ENCODE measurements at regions not wholly inside any gene's neighbourhood (a gene's known extent, or its start where the extent isn't known, plus 50 kb on each side); places are given as distances from the start of the nearest gene placed in this dataset.
A peak's percentile ranks its signal among the peaks of the same experiment; 100 is the strongest.

- DNase-seq (ENCODE audit: low spot score) (peak; percentile 72), ATAC-seq (peak; percentile 88)
- H3K27ac Mint-ChIP-seq: no peak overlapping the region
- no peaks in the 10 kb centered on the region; the same call in 1 of the 2 replicates for H3K27me3 Mint-ChIP-seq (ENCODE audit: low read depth)
- peaks cover 16% of the 10 kb centered on the region for H3K4me1 Mint-ChIP-seq
- ChIA-PET CTCF (interaction anchor here (0.5 to 1.9 kb wide), 21 partner anchors 9 to 384 kb away, joined by 3 to 19 read pairs (median 3); partner anchors contain the start of gene C1D), POLR2A (interaction anchor here (0.5 kb wide), 1 partner anchor 578 kb away, joined by 3 read pairs; no protein-coding TSS in a partner anchor)
- no peaks in the 10 kb centered on the region for H3K9me3 Mint-ChIP-seq
- H3K36me3 Mint-ChIP-seq: no peaks in the 10 kb centered on the region
- TF ChIP-seq SOX15 (CRISPR knock-in tag; IDR thresholded peaks at IDR 0.05) (no peak), NR1H2 (CRISPR knock-in tag; IDR thresholded peaks at IDR 0.05) (no peak), SMAD3 (CRISPR knock-in tag; IDR thresholded peaks at IDR 0.05; ENCODE audit: borderline replicate concordance) (no peak), SMAD4 (CRISPR knock-in tag; IDR thresholded peaks at IDR 0.05) (no peak), MXD4 (CRISPR knock-in tag; IDR thresholded peaks at IDR 0.05; ENCODE audit: borderline replicate concordance) (no peak), ZNF671 (CRISPR knock-in tag; IDR thresholded peaks at IDR 0.05) (no peak), EMX1 (CRISPR knock-in tag; IDR thresholded peaks at IDR 0.05) (no peak), GABPB1 (CRISPR knock-in tag; IDR thresholded peaks at IDR 0.05) (peak; percentile 55; the same call in 1 of the 2 replicates), RELA (CRISPR knock-in tag; IDR thresholded peaks at IDR 0.05; ENCODE audit: borderline replicate concordance) (no peak), ZNF423 (CRISPR knock-in tag; IDR thresholded peaks at IDR 0.05) (no peak), CTCF (IDR thresholded peaks at IDR 0.05) (peak; percentile 52), NFYB (CRISPR knock-in tag; conservative IDR thresholded peaks at IDR 0.05; ENCODE audit: low read depth) (no peak), ZNF232 (CRISPR knock-in tag; IDR thresholded peaks at IDR 0.05) (no peak)
- TF ChIP-seq, protein P1, sequence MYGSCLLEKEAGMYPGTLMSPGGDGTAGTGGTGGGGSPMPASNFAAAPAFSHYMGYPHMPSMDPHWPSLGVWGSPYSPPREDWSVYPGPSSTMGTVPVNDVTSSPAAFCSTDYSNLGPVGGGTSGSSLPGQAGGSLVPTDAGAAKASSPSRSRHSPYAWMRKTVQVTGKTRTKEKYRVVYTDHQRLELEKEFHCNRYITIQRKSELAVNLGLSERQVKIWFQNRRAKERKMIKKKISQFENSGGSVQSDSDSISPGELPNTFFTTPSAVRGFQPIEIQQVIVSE (CRISPR knock-in tag; IDR thresholded peaks at IDR 0.05; ENCODE audit: borderline replicate concordance): no peak
- H3K4me3 Mint-ChIP-seq: peak overlapping the region; percentile 31
Measured at GRCh38 chr2:67846370-67847070, 216.3 kb downstream of the C1D start.

DNA sequence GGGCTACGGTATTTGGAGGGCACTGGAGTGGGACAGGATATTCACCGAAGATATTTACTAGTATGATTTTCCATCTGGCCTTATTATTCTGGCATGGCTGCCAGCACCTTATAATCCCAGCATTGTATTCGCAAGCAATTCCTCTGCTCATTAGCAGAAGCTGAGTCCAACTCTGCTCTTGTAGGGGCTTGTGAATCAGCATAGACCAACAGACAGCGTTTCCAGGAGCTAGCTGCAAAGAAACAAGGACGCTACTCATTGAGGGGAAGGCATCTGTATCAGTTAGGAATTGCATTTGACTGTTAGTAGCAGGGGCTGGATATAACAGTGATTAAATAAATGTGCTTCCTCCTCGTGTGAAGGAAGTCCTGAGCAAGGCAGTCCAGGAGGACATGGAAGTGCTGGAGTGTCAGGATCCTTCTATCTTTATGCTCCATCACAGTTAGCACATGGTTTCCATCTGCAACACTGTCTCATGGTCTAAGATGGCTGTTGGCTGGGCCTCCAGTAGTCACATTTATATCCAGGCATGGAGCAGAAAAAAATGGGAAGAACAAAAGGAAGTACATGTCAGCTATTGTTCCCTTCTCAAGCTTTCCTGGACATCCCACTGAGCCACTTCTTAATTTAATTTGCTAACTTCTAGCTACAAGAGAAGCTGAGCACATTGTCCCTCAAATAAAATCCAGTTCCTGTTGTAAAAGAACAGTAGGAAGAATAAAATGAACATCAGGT lies 214.1 kb downstream of the C1D start:
- no peak for ATAC-seq
- Mint-ChIP-seq H3K36me3 (no peaks in the 10 kb centered on the region), H3K4me1 (peaks cover 25% of the 10 kb centered on the region), H3K27ac (no peak overlapping the region), H3K9me3 (no peaks in the 10 kb centered on the region), H3K27me3 (ENCODE audit: low read depth) (no peaks in the 10 kb centered on the region; the same call in 1 of the 2 replicates), H3K4me3 (no peak overlapping the region)
- CTCF ChIA-PET: interaction anchor here (1.1 kb wide), 1 partner anchor 182 kb away, joined by 3 read pairs; no protein-coding TSS in a partner anchor
- POLR2A ChIA-PET: no interaction called here
- TF ChIP-seq OVOL2 (CRISPR knock-in tag; IDR thresholded peaks at IDR 0.05; ENCODE audit: borderline replicate concordance) (no peak), RORB (CRISPR knock-in tag; IDR thresholded peaks at IDR 0.05) (no peak)
- TF ChIP-seq, protein P2, sequence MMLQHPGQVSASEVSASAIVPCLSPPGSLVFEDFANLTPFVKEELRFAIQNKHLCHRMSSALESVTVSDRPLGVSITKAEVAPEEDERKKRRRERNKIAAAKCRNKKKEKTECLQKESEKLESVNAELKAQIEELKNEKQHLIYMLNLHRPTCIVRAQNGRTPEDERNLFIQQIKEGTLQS (CRISPR knock-in tag; conservative IDR thresholded peaks at IDR 0.05): no peak
- DNase-seq (ENCODE audit: low spot score): no peak

DNA sequence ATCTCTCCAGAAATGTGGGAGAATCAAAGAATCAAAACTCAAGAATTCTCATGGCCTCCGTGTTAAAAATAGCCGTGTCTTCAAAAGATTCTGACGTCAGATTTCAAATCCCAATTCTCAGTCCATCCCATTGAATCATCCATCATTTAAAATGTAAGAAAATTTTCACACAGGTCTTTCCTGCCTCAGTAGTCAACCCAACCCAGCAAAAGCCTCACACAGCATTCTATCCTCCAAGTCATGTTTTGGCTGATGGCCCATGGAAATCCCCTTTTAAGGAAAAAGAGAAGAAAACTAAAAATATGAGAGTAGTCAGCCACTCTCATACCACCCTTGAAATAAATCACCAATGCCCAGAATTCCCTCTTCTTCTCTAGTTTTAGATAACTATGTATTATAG lies 211.8 kb downstream of the C1D start:
- ATAC-seq (no peak), DNase-seq (ENCODE audit: low spot score) (no peak)
- Mint-ChIP-seq H3K36me3 (no peaks in the 10 kb centered on the region), H3K4me3 (no peak overlapping the region), H3K9me3 (peaks cover 6% of the 10 kb centered on the region; the same call in 1 of the 2 replicates), H3K4me1 (peaks cover 22% of the 10 kb centered on the region), H3K27ac (no peak overlapping the region), H3K27me3 (ENCODE audit: low read depth) (no peaks in the 10 kb centered on the region; the same call in 1 of the 2 replicates)
- CTCF ChIA-PET: no interaction called here
- POLR2A ChIA-PET: no interaction called here
- TF ChIP-seq, protein P3, sequence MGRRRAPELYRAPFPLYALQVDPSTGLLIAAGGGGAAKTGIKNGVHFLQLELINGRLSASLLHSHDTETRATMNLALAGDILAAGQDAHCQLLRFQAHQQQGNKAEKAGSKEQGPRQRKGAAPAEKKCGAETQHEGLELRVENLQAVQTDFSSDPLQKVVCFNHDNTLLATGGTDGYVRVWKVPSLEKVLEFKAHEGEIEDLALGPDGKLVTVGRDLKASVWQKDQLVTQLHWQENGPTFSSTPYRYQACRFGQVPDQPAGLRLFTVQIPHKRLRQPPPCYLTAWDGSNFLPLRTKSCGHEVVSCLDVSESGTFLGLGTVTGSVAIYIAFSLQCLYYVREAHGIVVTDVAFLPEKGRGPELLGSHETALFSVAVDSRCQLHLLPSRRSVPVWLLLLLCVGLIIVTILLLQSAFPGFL (CRISPR knock-in tag; IDR thresholded peaks at IDR 0.05; ENCODE audit: borderline replicate concordance): no peak
- TF ChIP-seq GRHL2 (CRISPR knock-in tag; IDR thresholded peaks at IDR 0.05; ENCODE audit: insufficient replicate concordance, severe bottlenecking) (no peak), ZNF425 (CRISPR knock-in tag; conservative IDR thresholded peaks at IDR 0.05) (no peak), E2F1 (CRISPR knock-in tag; IDR thresholded peaks at IDR 0.05) (no peak)
- TF ChIP-seq, protein P1 (CRISPR knock-in tag; IDR thresholded peaks at IDR 0.05; ENCODE audit: borderline replicate concordance): no peak
- TF ChIP-seq, protein P4, sequence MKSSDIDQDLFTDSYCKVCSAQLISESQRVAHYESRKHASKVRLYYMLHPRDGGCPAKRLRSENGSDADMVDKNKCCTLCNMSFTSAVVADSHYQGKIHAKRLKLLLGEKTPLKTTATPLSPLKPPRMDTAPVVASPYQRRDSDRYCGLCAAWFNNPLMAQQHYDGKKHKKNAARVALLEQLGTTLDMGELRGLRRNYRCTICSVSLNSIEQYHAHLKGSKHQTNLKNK (CRISPR knock-in tag; IDR thresholded peaks at IDR 0.05): no peak
